ENCODE measurements at regions not wholly inside any gene's neighbourhood (a gene's known extent, or its start where the extent isn't known, plus 50 kb on each side); places are given as distances from the start of the nearest gene placed in this dataset.

DNA sequence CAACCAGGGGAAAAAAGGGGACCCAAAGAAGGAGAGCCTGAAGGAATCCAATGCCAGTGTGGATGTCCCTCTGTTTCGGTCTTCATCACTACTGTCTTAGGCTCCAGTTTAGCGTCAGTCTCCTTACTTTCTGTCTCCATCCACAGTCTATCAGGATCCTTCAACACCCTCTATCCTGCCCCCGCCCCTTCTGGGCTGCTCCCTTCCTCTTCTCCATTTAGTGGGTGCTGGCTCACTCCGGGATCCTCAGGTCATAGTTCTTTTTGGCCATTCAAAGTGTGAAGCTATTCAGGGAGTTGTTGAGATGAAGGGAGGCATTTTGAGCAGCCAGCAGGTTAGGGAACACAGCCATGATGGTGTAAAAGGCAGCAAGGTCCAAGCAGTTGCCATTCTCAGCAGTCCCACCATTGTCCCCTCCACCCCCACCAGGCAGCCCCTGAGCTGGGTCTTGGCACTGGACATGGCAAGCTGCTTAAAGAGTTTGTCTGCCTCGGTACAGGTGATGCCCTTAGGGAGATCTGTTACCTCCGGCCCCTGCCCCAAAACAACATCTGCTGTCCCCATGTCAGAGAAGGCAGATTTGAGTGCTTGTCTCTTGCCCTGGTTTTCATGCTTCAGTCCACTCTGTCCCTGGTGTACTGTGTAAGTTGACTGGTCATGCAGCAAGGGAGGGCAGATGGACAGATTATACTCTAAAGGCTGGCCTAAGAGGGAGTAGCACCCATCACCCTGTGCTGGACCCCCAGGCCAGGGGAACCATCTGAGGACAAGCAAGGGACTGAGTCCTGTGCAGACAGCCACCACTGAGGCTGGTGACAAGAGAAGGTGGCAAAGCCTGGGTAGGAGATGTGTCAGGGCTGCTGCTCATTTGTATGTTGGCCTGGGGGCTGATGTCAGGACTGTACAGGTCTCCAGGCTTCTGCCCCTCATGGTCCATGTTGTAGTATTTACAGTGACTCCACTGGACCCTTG is 842.0 kb downstream of the HACE1 start:
- TF ChIP-seq TCF7L2 (IDR thresholded peaks at IDR 0.05; ENCODE audit: low read depth, low read length): no peak
- TF ChIP-seq, protein P1, sequence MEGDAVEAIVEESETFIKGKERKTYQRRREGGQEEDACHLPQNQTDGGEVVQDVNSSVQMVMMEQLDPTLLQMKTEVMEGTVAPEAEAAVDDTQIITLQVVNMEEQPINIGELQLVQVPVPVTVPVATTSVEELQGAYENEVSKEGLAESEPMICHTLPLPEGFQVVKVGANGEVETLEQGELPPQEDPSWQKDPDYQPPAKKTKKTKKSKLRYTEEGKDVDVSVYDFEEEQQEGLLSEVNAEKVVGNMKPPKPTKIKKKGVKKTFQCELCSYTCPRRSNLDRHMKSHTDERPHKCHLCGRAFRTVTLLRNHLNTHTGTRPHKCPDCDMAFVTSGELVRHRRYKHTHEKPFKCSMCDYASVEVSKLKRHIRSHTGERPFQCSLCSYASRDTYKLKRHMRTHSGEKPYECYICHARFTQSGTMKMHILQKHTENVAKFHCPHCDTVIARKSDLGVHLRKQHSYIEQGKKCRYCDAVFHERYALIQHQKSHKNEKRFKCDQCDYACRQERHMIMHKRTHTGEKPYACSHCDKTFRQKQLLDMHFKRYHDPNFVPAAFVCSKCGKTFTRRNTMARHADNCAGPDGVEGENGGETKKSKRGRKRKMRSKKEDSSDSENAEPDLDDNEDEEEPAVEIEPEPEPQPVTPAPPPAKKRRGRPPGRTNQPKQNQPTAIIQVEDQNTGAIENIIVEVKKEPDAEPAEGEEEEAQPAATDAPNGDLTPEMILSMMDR (IDR thresholded peaks at IDR 0.05): no peak
- no peak for TF ChIP-seq POLR2AphosphoS5 (IDR thresholded peaks at IDR 0.05; ENCODE audit: low read depth, low read length)
- TF ChIP-seq, protein P2, sequence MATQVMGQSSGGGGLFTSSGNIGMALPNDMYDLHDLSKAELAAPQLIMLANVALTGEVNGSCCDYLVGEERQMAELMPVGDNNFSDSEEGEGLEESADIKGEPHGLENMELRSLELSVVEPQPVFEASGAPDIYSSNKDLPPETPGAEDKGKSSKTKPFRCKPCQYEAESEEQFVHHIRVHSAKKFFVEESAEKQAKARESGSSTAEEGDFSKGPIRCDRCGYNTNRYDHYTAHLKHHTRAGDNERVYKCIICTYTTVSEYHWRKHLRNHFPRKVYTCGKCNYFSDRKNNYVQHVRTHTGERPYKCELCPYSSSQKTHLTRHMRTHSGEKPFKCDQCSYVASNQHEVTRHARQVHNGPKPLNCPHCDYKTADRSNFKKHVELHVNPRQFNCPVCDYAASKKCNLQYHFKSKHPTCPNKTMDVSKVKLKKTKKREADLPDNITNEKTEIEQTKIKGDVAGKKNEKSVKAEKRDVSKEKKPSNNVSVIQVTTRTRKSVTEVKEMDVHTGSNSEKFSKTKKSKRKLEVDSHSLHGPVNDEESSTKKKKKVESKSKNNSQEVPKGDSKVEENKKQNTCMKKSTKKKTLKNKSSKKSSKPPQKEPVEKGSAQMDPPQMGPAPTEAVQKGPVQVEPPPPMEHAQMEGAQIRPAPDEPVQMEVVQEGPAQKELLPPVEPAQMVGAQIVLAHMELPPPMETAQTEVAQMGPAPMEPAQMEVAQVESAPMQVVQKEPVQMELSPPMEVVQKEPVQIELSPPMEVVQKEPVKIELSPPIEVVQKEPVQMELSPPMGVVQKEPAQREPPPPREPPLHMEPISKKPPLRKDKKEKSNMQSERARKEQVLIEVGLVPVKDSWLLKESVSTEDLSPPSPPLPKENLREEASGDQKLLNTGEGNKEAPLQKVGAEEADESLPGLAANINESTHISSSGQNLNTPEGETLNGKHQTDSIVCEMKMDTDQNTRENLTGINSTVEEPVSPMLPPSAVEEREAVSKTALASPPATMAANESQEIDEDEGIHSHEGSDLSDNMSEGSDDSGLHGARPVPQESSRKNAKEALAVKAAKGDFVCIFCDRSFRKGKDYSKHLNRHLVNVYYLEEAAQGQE (IDR thresholded peaks at IDR 0.05; ENCODE audit: insufficient read depth in 1 of 2, low read depth in 2 of 2, low read length in 1 of 2): no peak
- no peak for TF ChIP-seq SIN3A (IDR thresholded peaks at IDR 0.05; ENCODE audit: borderline replicate concordance, insufficient read depth, low read depth, low read length)
- Histone ChIP-seq H3K4me1 (ENCODE audit: control insufficient read depth, insufficient read depth, low read length) (no peaks in the 10 kb centered on the region), H3K27me3 (ENCODE audit: control insufficient read depth, insufficient read depth, low read length) (no peaks in the 10 kb centered on the region), H3K27ac (ENCODE audit: low read length) (no peak overlapping the region), H3K4me3 (ENCODE audit: low read depth in 2 of 2, low read length in 2 of 2) (no peak overlapping the region), H3K9me3 (ENCODE audit: control insufficient read depth, insufficient read depth, low read depth, low read length) (no peaks in the 10 kb centered on the region), H3K36me3 (ENCODE audit: control insufficient read depth, insufficient read depth, low read length) (no peaks in the 10 kb centered on the region)
- no peak for ATAC-seq
- no TSS peak for BruUV-seq (replicated peaks)
- intact Hi-C loops (cut with micrococcal nuclease; ENCODE audit: unreplicated experiment): no loop called here
- in situ Hi-C loops (cut with HindIII; ENCODE audit: low pct_unique_long_range_greater_than_20kb, low sequenced_read_pairs): no loop called here
- ChIA-PET POLR2A (no interaction called here), CTCF (no interaction called here)
- no peak for DNase-seq (ENCODE audit: low read depth, low spot score)

DNA sequence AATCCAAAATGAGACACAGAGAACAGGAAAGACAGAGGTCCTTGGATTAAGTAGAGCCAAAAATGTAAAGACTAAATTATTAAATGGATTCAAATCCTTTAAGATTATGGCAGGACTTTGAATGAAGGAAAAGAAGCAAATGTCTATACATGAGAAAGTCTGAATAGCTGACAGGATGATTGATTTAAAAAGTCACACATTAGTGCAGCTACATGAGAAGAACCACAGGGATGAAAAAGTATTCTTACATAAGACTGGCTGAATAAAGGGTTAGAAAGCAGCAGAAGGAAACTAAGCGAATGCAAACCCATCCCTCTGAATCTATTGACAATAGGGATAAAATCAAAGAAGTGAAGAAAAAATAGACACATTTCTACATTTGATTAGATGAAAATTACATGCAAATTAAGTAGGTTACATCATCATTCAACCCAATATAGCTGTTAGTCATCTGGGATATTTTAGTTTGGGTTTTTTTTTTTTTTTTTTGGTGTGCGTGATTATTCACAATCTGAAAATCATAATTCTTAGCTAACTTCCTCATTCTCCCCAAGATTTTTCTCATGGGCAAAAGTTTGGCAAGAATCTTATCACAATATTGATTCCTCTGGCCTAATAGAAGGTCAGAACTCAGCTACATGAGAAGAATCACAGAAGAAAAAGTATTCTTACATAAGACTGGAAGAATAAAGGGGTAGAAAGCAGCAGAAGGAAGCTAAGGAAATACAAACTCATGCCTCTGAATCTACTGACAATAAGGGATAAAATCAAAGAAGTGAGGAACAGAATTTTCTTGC is 845.4 kb downstream of the HACE1 start:
- H3K27ac ChIP-seq (ENCODE audit: low read length): no peak overlapping the region
- POLR2A ChIA-PET: no interaction called here
- ATAC-seq: no peak
- TF ChIP-seq, protein P1 (IDR thresholded peaks at IDR 0.05): no peak
- TF ChIP-seq, protein P2 (IDR thresholded peaks at IDR 0.05; ENCODE audit: insufficient read depth in 1 of 2, low read depth in 2 of 2, low read length in 1 of 2): no peak
- TF ChIP-seq SIN3A (IDR thresholded peaks at IDR 0.05; ENCODE audit: borderline replicate concordance, insufficient read depth, low read depth, low read length): no peak
- no peak for TF ChIP-seq TCF7L2 (IDR thresholded peaks at IDR 0.05; ENCODE audit: low read depth, low read length)
- TF ChIP-seq POLR2AphosphoS5 (IDR thresholded peaks at IDR 0.05; ENCODE audit: low read depth, low read length): no peak
- H3K27me3 ChIP-seq (ENCODE audit: control insufficient read depth, insufficient read depth, low read length): no peaks in the 10 kb centered on the region
- no peak for DNase-seq (ENCODE audit: low read depth, low spot score)
- BruUV-seq (replicated peaks): no TSS peak
- H3K4me1 ChIP-seq (ENCODE audit: control insufficient read depth, insufficient read depth, low read length): no peaks in the 10 kb centered on the region
- in situ Hi-C loops (cut with HindIII; ENCODE audit: low pct_unique_long_range_greater_than_20kb, low sequenced_read_pairs): no loop called here
- H3K9me3 ChIP-seq (ENCODE audit: control insufficient read depth, insufficient read depth, low read depth, low read length): no peaks in the 10 kb centered on the region
- CTCF ChIA-PET: no interaction called here
- H3K4me3 ChIP-seq (ENCODE audit: low read depth in 2 of 2, low read length in 2 of 2): no peak overlapping the region
- no peaks in the 10 kb centered on the region for H3K36me3 ChIP-seq (ENCODE audit: control insufficient read depth, insufficient read depth, low read length)
- intact Hi-C loops (cut with micrococcal nuclease; ENCODE audit: unreplicated experiment): no loop called here

Measured in Panc1 (cell line).